Islet of Langerhans (tissue), 1 donor: ENCODE measurements at regions not wholly inside any gene's neighbourhood (a gene's known extent, or its start where the extent isn't known, plus 50 kb on each side); places are given as distances from the start of the nearest gene placed in this dataset.
A peak's percentile ranks its signal among the peaks of the same experiment; 100 is the strongest.
"Not testable (repeated sequence)": the region's sequence is repeated elsewhere in the genome, so short reads cannot be mapped to it uniquely, and the experiment has no call there.

Experiments used
- FAIRE-seq: peaks from one replicate; lab custom pipeline; 2011; peaks lifted over from hg19 to GRCh38; lab: Jason Lieb, UNC

- FAIRE-seq: no peak
Measured at GRCh38 chr20:6418732-6419131, 295.9 kb upstream of the FERMT1 start.

- FAIRE-seq: no peak
Measured at GRCh38 chr20:6416371-6416770, 293.5 kb upstream of the FERMT1 start.

- no peak for FAIRE-seq
Measured at GRCh38 chr20:6411651-6412050, 288.8 kb upstream of the FERMT1 start.

- FAIRE-seq: no peak
Measured at GRCh38 chr20:6410721-6411120, 287.9 kb upstream of the FERMT1 start.

- no peak for FAIRE-seq
Measured at GRCh38 chr20:6407163-6407562, 284.3 kb upstream of the FERMT1 start.

GRCh38 chr20:6401893-6402557, 279.2 kb upstream of the FERMT1 start:
- FAIRE-seq: no peak

- no peak for FAIRE-seq
Measured at GRCh38 chr20:6397115-6397514, 274.3 kb upstream of the FERMT1 start.

GRCh38 chr20:6395695-6396094, 272.9 kb upstream of the FERMT1 start:
- FAIRE-seq: peak; percentile 79

GRCh38 chr20:6388671-6389197, 265.9 kb upstream of the FERMT1 start:
- no peak for FAIRE-seq

GRCh38 chr20:6384956-6385486, 262.2 kb upstream of the FERMT1 start:
- FAIRE-seq: no peak

GRCh38 chr20:6384380-6384779, 261.6 kb upstream of the FERMT1 start:
- no peak for FAIRE-seq

- no peak for FAIRE-seq
Measured at GRCh38 chr20:6381887-6382286, 259.1 kb upstream of the FERMT1 start.

- no peak for FAIRE-seq
Measured at GRCh38 chr20:6362245-6362644, 239.4 kb upstream of the FERMT1 start.

GRCh38 chr20:6360766-6361165, 237.9 kb upstream of the FERMT1 start:
- FAIRE-seq: no peak

- FAIRE-seq: no peak
Measured at GRCh38 chr20:6355754-6356451, 233.1 kb upstream of the FERMT1 start.

- FAIRE-seq: peak; percentile 66
Measured at GRCh38 chr20:6348908-6349307, 226.1 kb upstream of the FERMT1 start.

- no peak for FAIRE-seq
Measured at GRCh38 chr20:6347916-6348315, 225.1 kb upstream of the FERMT1 start.

GRCh38 chr20:6341491-6341890, 218.7 kb upstream of the FERMT1 start:
- no peak for FAIRE-seq

- no peak for FAIRE-seq
Measured at GRCh38 chr20:6339176-6339575, 216.3 kb upstream of the FERMT1 start.

- no peak for FAIRE-seq
Measured at GRCh38 chr20:6333110-6333509, 210.3 kb upstream of the FERMT1 start.

GRCh38 chr20:6321235-6321634, 198.4 kb upstream of the FERMT1 start:
- FAIRE-seq: not testable (repeated sequence)

- FAIRE-seq: no peak
Measured at GRCh38 chr20:6311841-6312655, 189.2 kb upstream of the FERMT1 start.

GRCh38 chr20:6311097-6311496, 188.3 kb upstream of the FERMT1 start:
- FAIRE-seq: no peak
